Choroid plexus epithelial cell (primary cell): ENCODE measurements at regions not wholly inside any gene's neighbourhood (a gene's known extent, or its start where the extent isn't known, plus 50 kb on each side); places are given as distances from the start of the nearest gene placed in this dataset.

Source experiments
- DNase-seq: peaks from one replicate; pipeline ENCODE4 v3.0.0-alpha.2; 2010; ENCODE audit warnings: low read depth
- H3K4me3 ChIP-seq: 2 replicates; pipeline ENCODE4 v1.5.1; 2011; ENCODE audit warnings: low read depth, mild to moderate bottlenecking, control low read depth, low read length, moderate library complexity
- TF ChIP-seq, protein P1 (sequence below): conservative IDR thresholded peaks from 2 replicates; pipeline ENCODE4 v1.5.1; 2011; ENCODE audit warnings: low read depth, mild to moderate bottlenecking, control low read depth, inconsistent platforms, low read length, moderate library complexity

DNA sequence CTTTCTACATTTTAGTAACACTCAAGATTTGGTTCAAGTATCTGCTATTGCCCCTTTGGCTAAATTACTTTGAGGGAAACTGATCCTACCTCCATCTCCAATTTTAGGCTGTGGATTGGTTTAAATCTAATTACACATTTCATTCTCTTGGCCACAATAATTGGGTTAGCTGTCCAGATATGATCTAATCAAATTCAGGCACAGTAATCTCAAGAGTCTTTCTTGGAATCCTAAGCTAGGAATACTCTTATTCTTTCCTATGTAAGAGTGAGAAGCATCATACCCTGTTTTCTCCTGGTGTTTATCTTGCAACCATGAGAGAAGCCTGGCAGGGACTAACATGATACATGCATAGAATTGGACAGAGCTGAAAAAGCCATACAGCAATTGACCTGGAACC, 300.4 kb upstream of the MARCKS start:
- H3K4me3 ChIP-seq = no peak overlapping the region
- TF ChIP-seq, protein P1, sequence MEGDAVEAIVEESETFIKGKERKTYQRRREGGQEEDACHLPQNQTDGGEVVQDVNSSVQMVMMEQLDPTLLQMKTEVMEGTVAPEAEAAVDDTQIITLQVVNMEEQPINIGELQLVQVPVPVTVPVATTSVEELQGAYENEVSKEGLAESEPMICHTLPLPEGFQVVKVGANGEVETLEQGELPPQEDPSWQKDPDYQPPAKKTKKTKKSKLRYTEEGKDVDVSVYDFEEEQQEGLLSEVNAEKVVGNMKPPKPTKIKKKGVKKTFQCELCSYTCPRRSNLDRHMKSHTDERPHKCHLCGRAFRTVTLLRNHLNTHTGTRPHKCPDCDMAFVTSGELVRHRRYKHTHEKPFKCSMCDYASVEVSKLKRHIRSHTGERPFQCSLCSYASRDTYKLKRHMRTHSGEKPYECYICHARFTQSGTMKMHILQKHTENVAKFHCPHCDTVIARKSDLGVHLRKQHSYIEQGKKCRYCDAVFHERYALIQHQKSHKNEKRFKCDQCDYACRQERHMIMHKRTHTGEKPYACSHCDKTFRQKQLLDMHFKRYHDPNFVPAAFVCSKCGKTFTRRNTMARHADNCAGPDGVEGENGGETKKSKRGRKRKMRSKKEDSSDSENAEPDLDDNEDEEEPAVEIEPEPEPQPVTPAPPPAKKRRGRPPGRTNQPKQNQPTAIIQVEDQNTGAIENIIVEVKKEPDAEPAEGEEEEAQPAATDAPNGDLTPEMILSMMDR = no peak
- DNase-seq = no peak

DNA sequence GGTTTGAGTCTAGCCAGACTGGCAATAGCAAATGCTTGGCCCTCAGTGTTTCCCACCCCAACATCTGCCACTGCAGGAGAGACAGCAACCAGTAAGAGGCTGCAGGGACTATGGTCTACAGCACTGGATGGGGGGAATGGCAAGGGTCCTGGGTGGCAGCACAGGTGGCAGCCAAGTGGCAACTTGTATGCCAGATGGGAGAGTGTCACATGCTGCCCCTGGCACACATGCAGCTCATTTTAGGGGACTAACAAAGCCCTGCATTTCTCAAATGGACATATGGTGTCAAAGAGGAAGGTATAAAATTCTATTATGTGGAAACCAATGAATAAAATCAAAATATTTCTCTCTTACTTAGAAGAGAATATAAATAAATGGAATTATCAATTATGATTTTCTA, 298.7 kb upstream of the MARCKS start:
- TF ChIP-seq, protein P1 = no peak
- DNase-seq = no peak
- H3K4me3 ChIP-seq = no peak overlapping the region

GRCh38 chr6:113558966-113559365, 298.2 kb upstream of the MARCKS start:
- H3K4me3 ChIP-seq = no peak overlapping the region
- TF ChIP-seq, protein P1 = no peak
- DNase-seq = peak; percentile 83

- DNase-seq = no peak
- TF ChIP-seq, protein P1 = no peak
- H3K4me3 ChIP-seq = no peak overlapping the region
Observed at GRCh38 chr6:113560376-113560775, 296.8 kb upstream of the MARCKS start.

GRCh38 chr6:113560908-113561307, 296.2 kb upstream of the MARCKS start:
- no peak overlapping the region for H3K4me3 ChIP-seq
- DNase-seq = peak; percentile 80
- TF ChIP-seq, protein P1 = no peak

GRCh38 chr6:113562248-113562647, 294.9 kb upstream of the MARCKS start:
- TF ChIP-seq, protein P1 = no peak
- DNase-seq = no peak
- H3K4me3 ChIP-seq = no peak overlapping the region

DNA sequence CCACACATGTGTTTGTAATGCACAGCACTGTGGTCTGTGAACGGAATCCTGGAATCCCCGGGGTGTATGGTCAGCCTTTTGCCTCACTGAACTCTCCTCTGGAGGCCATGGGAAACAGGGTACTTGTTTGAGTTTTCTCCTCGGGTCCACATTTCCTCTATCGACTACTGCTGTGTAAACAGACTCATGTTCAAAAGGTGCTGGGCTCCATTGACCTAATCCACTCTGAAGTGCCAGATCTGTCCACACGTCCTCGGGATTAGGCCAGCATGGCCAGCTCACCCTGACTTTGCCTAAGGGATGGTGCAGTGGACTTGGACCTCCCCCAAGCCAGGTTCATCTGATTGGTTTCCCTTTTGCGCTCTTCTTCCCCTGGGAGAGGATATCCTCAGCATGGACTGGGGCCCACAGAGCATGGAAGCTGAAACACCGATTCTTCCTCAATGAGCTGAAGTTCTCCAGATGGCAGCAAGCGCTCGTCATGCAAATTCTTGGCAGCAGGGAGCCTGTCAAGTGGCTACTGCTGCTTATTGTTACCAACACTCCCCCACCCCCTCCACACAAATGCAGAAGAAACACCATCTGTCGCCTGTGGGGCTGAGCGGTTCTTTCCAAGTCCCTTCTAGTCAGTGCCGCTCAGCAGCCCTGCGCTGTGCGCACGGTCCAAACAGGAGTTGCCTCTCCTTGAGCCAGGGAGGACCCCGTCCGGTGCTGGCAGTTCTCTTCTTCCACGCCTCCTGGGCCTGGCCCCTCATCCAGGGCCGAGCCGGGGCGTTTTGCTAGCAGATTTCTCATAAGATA, 292.6 kb upstream of the MARCKS start:
- peak; percentile 97 for DNase-seq
- TF ChIP-seq, protein P1 = no peak
- H3K4me3 ChIP-seq = peak overlapping the region; percentile 46
